HG02678 (cell line): ENCODE measurements at regions not wholly inside any gene's neighbourhood (a gene's known extent, or its start where the extent isn't known, plus 50 kb on each side); places are given as distances from the start of the nearest gene placed in this dataset.
"Not testable (repeated sequence)": the region's sequence is repeated elsewhere in the genome, so short reads cannot be mapped to it uniquely, and the experiment has no call there.

Source experiments
- ATAC-seq: cut with Tn5 transposase; IDR thresholded peaks from one replicate; pipeline ENCODE4 v1.9.1; 2021; ENCODE audit warnings: mild to moderate bottlenecking, moderate library complexity; ENCODE audit not compliant: unreplicated experiment

DNA sequence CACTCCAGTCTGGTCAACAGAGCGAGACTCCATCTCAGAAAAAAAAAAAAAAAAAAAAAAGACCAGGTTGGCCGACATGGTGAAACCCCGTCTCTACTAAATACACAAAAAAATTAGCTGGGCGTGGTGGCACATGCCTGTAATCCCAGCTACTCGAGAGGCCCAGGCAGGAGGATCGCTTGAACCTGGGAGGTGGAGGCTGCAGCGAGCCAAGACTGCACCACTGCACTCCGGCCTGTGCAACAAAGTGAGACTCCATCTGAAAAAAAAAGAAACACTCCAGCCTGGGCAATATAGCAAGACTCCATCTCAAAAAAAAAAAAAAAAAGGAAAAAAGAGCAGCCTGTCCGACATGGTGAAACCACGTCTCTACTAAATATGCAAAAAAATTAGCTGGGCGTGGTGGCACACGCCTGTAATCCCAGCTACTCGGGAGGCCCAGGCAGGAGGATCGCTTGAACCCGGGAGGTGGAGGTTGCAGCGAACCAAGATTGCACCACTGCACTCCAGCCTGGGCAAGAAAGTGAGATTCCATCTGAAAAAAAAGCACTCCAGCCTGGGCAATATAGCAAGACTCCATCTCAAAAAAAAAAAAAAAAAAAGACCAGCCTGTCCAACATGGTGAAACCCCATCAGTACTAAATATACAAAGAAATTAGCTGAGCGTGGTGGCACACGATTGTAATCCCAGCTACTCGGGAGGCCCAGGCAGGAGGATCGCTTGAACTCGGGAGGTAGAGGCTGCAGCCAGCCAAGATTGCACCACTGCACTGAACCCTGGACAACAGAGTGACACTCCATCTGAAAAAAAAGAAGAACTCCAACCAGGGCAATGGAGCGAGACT is 343.3 kb upstream of the PLGLB2 start:
- not testable (repeated sequence) for ATAC-seq

DNA sequence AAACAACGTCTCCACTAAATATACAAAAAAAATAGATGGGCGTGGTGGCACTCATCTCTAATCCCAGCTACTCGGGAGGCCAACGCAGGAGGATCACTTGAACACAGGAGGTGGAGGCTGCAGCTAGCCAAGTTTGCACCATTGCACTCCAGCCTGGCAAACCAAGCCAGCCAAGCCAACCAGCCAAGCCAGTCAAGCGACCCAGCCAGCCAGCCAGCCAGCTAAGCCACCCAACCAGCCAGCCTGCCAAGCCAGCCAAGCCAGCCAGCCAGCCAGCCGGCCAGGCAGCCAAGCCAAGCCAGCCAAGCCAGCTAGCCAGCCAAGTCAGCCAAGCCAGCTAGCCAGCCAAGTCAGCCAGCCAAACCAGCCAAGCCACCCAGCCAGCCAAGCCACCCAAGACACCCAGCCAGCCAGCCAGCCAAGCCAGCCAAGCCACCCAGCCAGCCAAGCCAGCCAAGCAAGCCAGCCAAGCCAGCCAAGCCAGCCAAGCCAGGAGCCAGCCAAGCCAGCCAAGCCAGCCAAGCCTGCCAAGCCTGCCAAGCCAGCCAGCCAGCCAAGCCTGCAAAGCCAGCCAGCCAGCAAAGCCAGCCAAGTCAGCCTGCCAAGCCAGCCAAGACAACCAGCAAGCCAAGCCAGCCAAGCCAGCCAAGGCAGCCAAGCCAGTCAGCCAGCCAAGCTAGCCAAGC is 342.2 kb upstream of the PLGLB2 start:
- ATAC-seq = not testable (repeated sequence)

DNA sequence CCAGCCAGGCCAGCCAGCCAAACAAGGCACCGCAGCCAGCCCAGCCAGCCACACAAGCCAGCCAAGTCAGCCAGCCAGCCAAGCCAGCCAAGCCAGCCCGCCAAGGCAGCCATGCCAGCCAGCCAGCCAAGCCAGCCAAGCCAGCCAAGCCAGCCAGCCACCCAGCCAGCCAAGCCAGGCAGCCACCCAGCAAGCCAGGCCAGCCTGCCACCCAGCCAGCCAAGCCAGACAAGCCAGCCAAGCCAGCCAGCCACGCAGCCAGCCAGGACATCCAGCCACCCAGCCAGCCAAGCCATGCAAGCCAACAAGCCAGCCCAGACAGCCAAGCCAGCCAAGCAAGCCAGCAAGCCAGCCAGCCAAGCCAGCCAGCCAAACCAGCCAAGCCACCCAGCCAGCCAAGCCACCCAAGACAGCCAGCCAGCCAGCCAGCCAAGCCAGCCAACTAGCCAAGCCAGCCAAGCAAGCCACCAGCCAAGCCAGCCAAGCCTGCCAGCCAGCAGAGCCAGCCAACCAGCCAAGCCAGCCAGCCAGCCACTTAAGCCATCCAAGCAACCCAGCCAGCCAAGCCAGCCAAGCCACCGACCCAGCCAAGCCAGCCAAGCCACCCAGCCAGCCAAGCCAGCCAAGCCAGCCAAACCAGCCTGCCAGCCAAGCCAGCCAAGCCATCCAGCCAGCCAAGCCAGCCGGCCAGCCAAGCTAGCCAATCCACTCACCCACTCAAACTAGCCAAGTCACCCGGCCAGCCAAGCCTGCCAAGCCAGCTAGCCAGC is 341.3 kb upstream of the PLGLB2 start:
- not testable (repeated sequence) for ATAC-seq

DNA sequence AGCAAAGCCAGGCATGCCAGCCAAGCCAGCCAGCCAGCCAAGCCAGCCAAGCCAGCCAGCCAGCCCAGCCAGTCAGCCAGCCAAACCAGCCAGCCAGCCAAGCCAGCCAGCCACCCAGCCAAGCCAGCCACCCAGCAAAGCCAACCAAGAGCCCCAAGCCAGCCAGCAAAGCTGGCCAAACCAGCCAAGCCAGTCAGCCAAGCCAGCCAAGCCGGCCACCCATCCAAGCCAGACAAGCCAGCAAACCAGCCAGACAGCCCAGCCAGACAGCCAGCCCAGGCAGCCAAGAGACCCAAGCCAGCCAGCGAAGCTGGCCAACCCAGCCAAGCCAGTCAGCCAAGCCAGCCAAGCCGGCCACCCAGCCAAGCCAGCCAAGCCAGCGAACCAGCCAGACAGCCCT is 338.3 kb upstream of the PLGLB2 start:
- ATAC-seq = not testable (repeated sequence)

DNA sequence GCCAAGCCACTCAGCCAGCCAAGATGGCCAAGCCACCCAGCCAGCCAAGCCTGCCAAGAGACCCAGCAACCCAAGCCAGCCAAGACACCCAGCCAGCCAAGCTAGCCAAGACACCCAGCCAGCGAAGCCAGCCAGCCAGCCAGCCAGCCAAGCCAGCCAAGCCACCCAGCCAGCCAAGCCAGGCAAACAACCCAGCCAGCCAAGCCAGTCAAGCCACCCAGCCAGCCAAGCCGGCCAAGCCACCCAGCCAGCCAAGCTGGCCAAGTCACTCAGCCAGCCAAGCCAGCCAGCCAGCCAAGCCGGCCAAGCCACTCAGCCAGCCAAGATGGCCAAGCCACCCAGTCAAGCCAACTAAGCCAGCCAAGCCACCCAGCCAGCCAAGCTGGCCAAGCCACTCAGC is 337.5 kb upstream of the PLGLB2 start:
- ATAC-seq = not testable (repeated sequence)

DNA sequence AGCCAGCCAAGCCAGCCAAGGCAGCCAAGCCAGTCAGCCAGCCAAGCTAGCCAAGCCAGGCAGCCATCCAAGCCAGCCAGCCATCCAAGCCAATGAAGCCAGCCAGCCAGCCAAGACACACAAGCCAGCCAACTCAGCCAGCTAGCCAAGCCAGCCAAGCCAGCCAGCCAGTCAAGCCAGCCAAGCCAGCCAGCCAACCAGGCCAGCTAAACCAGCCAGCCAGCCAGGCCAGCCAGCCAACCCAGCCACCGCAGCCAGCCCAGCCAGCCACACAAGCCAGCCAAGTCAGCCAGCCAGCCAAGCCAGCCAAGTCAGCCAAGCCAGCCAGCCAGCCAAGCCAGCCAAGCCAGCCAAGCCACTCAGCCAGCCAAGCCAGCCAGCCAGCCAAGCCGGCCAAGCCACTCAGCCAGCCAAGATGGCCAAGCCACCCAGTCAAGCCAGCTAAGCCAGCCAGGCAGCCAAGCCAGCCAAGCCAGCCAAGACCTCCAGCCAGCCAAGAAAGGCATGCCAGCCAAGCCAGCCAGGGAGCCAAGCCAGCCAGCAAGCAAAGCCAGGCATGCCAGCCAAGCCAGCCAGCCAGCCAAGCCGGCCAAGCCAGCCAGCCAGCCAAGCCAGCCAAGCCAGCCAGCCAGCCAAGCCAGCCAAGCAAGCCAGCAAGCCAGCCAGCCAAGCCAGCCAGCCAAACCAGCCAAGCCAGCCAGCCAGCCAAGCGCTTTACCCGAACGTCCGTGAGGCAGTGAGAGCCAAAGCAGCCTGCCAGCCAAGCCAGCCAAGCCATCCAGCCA is 335.7 kb upstream of the PLGLB2 start:
- not testable (repeated sequence) for ATAC-seq

DNA sequence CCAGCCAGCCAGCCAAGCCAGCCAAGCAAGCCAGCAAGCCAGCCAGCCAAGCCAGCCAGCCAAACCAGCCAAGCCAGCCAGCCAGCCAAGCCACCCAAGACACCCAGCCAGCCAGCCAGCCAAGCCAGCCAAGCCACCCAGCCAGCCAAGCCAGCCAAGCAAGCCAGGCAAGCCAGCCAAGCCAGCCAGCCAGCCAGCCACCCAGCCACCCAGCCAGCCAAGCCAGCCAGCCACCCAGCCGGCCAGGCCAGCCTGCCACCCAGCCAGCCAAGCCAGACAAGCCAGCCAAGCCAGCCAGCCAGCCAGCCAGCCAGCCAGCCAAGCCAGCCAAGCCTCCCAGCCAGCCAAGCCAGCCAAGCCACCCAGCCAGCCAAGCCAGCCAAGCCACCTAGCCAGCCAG is 333.6 kb upstream of the PLGLB2 start:
- ATAC-seq = not testable (repeated sequence)

DNA sequence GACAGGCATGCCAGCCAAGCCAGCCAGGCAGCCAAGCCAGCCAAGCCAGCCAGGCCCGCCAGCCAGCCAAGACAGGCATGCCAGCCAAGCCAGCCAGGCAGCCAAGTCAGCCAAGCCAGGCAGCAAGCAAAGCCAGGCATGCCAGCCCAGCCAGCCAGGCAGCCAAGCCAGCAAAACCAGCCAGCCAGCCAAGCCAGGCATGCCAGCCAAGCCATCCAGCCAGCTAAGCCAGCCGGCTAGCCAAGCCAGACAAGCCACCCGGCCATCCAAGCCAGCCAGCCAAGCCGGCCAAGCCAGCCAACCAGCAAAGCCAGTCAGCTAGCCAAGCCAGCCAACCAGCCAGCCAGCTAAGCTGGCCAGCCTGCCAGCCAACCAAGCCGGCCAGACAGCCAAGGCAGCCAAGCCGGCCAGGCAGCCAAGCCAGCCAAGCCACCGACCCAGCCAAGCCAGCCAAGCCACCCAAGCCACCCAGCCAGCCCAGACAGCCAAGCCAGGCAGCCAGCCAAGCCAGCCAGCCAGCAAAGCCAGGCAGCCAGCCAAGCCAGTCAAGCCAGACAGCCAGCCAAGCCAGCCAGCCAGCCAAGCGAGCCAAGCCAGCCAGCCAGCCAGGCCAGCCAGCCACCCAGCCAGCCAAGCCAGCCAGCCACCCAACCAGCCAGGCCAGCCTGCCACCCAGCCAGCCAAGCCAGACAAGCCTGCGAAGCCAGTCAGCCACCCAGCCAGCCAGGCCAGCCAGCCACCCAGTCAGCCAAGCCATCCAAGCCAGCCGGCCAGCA is 332.9 kb upstream of the PLGLB2 start:
- ATAC-seq = not testable (repeated sequence)

DNA sequence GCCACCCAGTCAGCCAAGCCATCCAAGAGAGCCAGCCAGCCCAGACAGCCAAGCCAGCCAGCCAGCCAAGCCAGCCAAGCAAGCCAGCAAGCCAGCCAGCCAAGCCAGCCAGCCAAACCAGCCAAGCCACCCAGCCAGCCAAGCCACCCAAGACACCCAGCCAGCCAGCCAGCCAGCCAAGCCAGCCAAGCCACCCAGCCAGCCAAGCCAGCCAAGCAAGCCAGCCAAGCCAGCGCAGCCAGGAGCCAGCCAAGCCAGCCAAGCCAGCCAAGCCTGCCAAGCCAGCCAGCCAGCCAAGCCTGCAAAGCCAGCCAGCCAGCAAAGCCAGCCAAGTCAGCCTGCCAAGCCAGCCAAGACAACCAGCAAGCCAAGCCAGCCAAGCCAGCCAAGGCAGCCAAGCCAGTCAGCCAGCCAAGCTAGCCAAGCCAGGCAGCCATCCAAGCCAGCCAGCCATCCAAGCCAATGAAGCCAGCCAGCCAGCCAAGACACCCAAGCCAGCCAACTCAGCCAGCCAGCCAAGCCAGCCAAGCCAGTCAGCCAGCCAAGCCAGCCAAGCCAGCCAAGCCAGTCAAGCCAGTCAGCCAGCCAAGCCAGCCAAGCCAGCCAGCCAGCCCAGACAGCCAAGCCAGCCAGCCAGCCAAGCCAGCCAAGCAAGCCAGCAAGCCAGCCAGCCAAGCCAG is 332.2 kb upstream of the PLGLB2 start:
- ATAC-seq = not testable (repeated sequence)

DNA sequence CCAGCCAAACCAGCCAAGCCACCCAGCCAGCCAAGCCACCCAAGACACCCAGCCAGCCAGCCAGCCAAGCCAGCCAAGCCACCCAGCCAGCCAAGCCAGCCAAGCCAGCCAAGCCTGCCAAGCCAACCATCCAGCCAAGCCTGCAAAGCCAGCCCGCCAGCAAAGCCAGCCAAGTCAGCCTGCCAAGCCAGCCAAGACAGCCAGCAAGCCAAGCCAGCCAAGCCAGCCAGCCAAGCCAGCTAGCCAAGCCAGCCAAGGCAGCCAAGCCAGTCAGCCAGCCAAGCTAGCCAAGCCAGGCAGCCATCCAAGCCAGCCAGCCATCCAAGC is 331.7 kb upstream of the PLGLB2 start:
- not testable (repeated sequence) for ATAC-seq

DNA sequence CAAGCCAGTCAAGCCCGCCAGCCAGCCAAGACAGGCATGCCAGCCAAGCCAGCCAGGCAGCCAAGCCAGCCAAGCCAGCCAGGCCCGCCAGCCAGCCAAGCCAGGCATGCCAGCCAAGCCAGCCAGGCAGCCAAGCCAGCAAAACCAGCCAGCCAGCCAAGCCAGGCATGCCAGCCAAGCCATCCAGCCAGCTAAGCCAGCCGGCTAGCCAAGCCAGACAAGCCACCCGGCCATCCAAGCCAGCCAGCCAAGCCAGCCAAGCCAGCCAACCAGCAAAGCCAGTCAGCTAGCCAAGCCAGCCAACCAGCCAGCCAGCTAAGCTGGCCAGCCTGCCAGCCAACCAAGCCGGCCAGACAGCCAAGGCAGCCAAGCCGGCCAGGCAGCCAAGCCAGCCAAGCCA is 330.7 kb upstream of the PLGLB2 start:
- not testable (repeated sequence) for ATAC-seq

DNA sequence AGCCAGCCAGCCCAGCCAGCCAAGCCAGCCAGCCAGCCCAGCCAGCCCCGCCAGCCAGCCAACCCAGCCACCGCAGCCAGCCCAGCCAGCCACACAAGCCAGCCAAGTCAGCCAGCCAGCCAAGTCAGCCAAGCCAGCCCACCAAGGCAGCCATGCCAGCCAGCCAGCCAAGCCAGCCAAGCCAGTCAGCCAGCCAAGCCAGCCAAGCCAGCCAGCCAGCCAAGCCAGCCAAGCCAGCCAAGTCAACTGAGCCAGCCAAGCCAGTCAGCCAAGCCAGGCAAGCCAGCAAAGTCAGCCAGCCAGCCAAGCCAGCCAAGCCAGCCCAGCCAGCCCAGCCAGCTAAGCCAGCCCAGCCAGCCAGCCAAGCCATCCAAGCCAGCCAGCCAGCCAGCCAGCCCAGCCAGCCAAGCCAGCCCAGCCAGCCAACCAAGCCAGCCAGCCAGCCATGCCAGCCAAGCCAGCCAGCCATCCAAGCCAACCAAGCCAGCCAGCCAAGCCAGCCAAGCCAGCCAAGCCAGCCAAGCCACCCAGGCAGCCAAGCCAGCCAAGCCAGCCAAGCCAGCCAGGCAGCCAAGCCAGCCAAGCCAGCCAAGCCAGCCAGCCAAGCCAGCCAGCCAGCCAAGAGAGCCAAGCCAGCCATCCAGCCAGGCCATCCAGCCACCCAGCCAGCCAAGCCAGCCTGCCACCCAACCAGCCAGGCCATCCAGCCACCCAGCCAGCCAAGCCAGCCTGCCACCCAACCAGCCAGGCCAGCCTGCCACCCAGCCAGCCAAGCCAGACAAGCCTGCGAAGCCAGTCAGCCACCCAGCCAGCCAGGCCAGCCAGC is 329.9 kb upstream of the PLGLB2 start:
- not testable (repeated sequence) for ATAC-seq

DNA sequence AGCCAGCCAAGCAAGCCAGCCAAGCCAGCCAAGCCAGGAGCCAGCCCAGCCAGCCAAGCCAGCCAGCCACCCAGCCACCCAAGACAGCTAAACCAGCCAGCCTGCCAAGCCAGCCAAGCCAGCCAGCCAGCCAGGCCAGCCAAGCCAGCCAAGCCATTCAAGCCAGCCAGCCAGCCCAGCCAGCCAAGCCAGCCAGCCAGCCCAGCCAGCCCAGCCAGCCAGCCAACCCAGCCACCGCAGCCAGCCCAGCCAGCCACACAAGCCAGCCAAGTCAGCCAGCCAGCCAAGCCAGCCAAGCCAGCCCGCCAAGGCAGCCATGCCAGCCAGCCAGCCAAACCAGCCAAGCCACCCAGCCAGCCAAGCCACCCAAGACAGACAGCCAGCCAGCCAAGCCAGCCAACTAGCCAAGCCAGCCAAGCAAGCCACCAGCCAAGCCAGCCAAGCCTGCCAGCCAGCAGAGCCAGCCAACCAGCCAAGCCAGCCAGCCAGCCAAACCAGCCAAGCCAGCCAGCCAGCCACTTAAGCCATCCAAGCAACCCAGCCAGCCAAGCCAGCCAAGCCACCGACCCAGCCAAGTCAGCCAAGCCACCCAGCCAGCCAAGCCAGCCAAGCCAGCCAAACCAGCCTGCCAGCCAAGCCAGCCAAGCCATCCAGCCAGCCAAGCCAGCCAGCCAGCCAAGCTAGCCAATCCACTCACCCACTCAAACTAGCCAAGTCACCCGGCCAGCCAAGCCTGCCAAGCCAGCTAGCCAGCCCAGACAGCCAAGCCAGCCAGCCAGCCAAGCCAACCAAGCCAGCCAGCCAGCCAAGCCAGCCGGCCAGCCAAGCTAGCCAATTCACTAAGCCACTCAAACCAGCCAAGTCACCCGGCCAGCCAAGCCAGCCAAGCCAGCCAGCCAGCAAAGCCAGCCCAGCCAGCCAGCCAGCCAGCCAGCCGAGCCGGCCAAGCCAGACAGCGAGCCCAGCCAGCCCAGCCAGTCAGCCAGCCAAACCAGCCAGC is 328.8 kb upstream of the PLGLB2 start:
- not testable (repeated sequence) for ATAC-seq

DNA sequence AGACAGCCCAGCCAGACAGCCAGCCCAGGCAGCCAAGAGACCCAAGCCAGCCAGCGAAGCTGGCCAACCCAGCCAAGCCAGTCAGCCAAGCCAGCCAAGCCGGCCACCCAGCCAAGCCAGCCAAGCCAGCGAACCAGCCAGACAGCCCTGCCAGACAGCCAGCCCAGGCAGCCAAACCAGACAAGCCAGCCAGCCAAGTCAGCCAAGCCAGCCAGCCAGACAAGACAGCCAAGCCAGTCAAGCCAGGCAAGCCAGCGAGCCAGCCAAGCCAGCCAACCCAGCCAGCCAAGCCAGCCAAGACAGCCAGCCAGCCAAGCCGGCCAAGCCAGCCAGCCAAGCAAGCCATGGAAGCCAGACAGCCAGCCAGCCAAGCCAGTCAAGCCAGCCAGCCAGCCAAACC is 327.9 kb upstream of the PLGLB2 start:
- not testable (repeated sequence) for ATAC-seq

DNA sequence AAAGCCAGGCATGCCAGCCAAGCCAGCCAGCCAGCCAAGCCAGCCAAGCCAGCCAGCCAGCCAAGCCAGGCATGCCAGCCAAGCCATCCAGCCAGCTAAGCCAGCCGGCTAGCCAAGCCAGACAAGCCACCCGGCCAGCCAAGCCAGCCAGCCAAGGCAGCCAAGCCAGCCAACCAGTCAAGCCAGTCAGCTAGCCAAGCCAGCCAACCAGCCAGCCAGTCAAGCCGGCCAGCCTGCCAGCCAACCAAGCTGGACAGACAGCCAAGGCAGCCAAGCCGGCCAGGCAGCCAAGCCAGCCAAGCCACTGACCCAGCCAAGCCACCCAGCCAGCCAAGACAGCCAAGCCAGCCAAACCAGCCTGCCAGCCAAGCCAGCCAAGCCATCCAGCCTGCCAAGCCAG is 326.9 kb upstream of the PLGLB2 start:
- ATAC-seq = not testable (repeated sequence)

DNA sequence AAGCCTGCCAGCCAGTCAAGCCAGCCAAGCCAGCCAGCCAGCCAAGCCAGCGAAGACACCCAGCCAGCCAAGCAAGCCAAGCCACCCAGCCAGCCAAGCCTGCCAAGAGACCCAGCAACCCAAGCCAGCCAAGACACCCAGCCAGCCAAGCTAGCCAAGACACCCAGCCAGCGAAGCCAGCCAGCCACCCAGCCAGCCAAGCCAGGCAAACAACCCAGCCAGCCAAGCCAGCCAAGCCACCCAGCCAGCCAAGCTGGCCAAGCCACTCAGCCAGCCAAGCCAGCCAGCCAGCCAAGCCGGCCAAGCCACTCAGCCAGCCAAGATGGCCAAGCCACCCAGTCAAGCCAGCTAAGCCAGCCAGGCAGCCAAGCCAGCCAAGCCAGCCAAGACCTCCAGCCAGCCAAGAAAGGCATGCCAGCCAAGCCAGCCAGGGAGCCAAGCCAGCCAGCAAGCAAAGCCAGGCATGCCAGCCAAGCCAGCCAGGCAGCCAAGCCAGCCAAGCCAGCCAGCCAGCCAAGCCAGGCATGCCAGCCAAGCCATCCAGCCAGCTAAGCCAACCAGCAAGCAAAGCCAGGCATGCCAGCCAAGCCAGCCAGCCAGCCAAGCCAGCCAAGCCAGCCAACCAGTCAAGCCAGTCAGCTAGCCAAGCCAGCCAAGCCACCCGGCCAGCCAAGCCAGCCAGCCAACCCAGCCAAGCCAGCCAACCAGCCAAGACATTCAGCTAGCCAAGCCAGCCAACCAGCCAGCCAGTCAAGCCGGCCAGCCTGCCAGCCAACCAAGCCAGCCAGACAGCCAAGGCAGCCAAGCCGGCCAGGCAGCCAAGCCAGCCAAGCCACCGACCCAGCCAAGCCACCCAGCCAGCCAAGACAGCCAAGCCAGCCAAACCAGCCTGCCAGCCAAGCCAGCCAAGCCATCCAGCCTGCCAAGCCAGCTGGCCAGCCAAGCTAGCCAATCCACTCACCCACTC is 323.8 kb upstream of the PLGLB2 start:
- ATAC-seq = not testable (repeated sequence)
